Brain microvascular endothelial cell (primary cell): ENCODE measurements at regions not wholly inside any gene's neighbourhood (a gene's known extent, or its start where the extent isn't known, plus 50 kb on each side); places are given as distances from the start of the nearest gene placed in this dataset.

ENCODE experiments used
- DNase-seq: peaks from one replicate; pipeline ENCODE4 v3.0.0-alpha.2; 2020
- H3K27ac ChIP-seq: fragments of 250-450 bp; sonication (Bioruptor Pico); 2 replicates; pipeline ENCODE4 v1.5.1; 2020; ENCODE audit warnings: mild to moderate bottlenecking, moderate library complexity
- H3K27me3 ChIP-seq: fragments of 250-450 bp; sonication (Bioruptor Pico); replicated peaks from 2 replicates; pipeline ENCODE4 v1.5.1; 2020; ENCODE audit warnings: mild to moderate bottlenecking
- H3K36me3 ChIP-seq: fragments of 250-450 bp; sonication (Bioruptor Pico); replicated peaks from 2 replicates; pipeline ENCODE4 v1.5.1; 2020; ENCODE audit warnings: mild to moderate bottlenecking
- H3K4me3 ChIP-seq: 2 replicates; pipeline ENCODE4 v1.5.1; 2011; ENCODE audit warnings: low read depth, mild to moderate bottlenecking, control low read depth, low read length, moderate library complexity
- CTCF ChIP-seq: IDR thresholded peaks from 2 replicates; pipeline ENCODE4 v1.5.1; 2011; ENCODE audit warnings: low read depth, mild to moderate bottlenecking, moderate library complexity, low read length, control low read depth, inconsistent platforms; ENCODE audit errors: missing control alignments
- in situ Hi-C: cut with HindIII; loops from 2 replicates; pipeline ENCODE4 v1.10.0; 2017; ENCODE audit warnings: low sequenced_read_pairs, low pct_ligation_motif_present

GRCh38 chr7:112896026-112896601 is 105.9 kb upstream of the TMEM168 start:
- DNase-seq = no peak
- Histone ChIP-seq H3K4me3 (no peak overlapping the region), H3K36me3 (no peaks in the 10 kb centered on the region), H3K27ac (no peak overlapping the region), H3K27me3 (no peaks in the 10 kb centered on the region)
- in situ Hi-C loops = no loop called here
- no peak for TF ChIP-seq CTCF

DNA sequence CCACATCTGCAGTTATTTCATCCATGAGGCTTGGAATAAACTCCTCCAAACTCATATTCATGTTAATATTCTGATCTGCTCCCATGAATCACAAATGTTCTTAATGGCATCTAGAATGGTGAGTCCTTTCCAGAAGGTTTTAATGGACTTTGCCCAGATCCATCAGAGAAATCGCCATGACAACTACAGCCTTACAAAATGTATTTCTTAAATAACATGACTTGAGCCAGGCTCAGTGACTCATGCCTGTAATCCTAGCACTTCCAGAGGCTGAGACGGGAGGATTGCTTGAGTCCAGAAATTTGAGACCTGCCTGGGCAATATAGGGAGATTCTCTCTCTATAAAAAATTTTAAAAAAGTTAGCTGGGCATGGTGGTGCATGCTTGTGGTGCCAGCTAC is 102.1 kb upstream of the TMEM168 start:
- Histone ChIP-seq H3K4me3 (no peak overlapping the region), H3K36me3 (no peaks in the 10 kb centered on the region), H3K27ac (no peak overlapping the region), H3K27me3 (no peaks in the 10 kb centered on the region)
- no peak for TF ChIP-seq CTCF
- DNase-seq = peak; percentile 57
- in situ Hi-C loops = no loop called here

GRCh38 chr7:112891698-112892097 is 101.5 kb upstream of the TMEM168 start:
- no peak for TF ChIP-seq CTCF
- no peak for DNase-seq
- Histone ChIP-seq H3K4me3 (no peak overlapping the region), H3K36me3 (no peaks in the 10 kb centered on the region), H3K27me3 (no peaks in the 10 kb centered on the region), H3K27ac (no peak overlapping the region)
- in situ Hi-C loops = no loop called here

DNA sequence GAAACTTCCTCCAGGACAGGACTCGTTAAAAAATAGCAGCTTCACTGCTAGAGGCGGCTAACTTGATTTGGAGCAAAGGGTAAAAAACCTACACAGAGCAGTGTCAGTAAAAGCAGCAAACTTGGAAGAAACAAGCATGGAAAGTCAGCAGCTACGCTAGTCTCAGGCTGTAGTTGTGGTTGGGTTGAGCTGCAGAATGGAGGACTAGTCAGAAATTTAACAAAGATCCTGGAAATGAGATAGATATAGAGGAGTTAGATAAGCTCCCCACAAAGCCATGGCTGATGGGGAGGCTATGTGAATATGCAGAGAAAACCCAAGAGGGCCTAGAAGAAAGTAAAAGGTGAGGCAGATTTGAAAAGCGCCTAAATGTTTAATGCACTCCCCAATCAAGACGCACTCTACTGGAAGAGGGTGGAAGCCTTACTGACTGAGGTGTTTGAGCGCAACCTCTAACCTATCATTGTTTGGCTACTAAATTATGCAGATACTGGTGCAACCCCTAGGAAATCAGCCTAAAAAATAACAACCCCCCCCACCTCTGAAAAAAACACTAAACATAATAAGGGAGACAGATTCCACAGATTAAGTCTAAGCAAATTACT is 99.7 kb upstream of the TMEM168 start:
- no peak for DNase-seq
- no peak for TF ChIP-seq CTCF
- in situ Hi-C loops = no loop called here
- H3K27me3 ChIP-seq = no peaks in the 10 kb centered on the region
- no peaks in the 10 kb centered on the region for H3K36me3 ChIP-seq
- no peak overlapping the region for H3K27ac ChIP-seq
- H3K4me3 ChIP-seq = no peak overlapping the region

DNA sequence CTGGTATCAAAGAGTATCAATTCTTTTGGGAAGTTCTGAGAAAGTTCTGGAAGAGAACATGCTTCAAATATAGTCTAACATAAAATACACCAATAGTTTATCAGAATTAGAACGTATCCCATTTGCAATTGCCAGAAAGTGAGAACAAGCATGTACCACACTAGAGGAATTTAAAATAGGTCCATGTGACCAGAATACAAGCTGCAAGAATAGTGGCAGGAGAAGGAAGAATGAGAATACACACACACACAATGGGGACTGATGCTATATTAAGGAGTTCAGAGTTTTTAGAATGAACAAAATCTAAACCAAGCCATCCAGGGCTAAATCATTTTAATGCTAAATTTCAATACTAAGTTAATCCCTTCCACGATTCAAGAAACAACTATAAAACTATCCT is 99.1 kb upstream of the TMEM168 start:
- DNase-seq = no peak
- no peak overlapping the region for H3K4me3 ChIP-seq
- no peak for TF ChIP-seq CTCF
- in situ Hi-C loops = no loop called here
- no peaks in the 10 kb centered on the region for H3K27me3 ChIP-seq
- H3K27ac ChIP-seq = no peak overlapping the region
- no peaks in the 10 kb centered on the region for H3K36me3 ChIP-seq

DNA sequence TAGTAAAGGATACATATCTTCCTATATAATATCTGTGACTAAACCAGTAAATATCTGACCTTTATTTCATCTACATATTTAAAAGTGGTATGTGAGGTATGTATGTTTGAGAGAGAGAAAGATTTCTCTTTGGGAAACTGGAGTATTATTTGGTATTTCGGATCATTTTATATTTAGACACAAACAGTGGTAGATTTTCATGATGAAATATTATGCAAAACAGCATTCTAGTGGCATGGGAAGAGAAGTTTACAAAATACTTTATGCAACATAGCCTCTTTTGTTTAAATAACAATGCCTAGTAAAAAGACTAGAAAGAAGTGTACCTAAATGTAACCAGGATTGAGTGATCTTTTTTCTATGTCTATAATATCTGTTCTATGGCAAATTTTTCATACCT is 98.6 kb upstream of the TMEM168 start:
- no peaks in the 10 kb centered on the region for H3K27me3 ChIP-seq
- no peak for DNase-seq
- H3K27ac ChIP-seq = no peak overlapping the region
- in situ Hi-C loops = no loop called here
- H3K4me3 ChIP-seq = no peak overlapping the region
- no peak for TF ChIP-seq CTCF
- no peaks in the 10 kb centered on the region for H3K36me3 ChIP-seq
